AG04450 (cell line): ENCODE measurements at regions not wholly inside any gene's neighbourhood (a gene's known extent, or its start where the extent isn't known, plus 50 kb on each side); places are given as distances from the start of the nearest gene placed in this dataset.

Experiments used
- CTCF ChIA-PET: fragments of 300-600, 350-600 bp; formaldehyde crosslinking; extraction: SDS; loops from one replicate; lab custom pipeline; 2022; ENCODE audit warnings: antibody characterized with exemption, inconsistent platforms; lab: Charles Lee
- POLR2A ChIA-PET: fragments of 350-600 bp; formaldehyde crosslinking; extraction: SDS; loops from one replicate; lab custom pipeline; 2021; ENCODE audit warnings: antibody characterized with exemption, inconsistent platforms; lab: Yijun Ruan, JAX
- DNase-seq: peaks from one replicate; pipeline ENCODE4 v3.0.0-alpha.2; 2011; ENCODE audit warnings: low read depth, low spot score
- H3K27ac ChIP-seq: one replicate; pipeline ENCODE4 v1.5.1; 2012; ENCODE audit warnings: low read depth, low read length, control low read depth
- H3K27me3 ChIP-seq: one replicate; pipeline ENCODE4 v1.6.0; 2012; ENCODE audit warnings: low read length; ENCODE audit not compliant: control insufficient read depth, insufficient read depth
- H3K4me3 ChIP-seq: 2 replicates; pipeline ENCODE4 v1.5.1; 2011; ENCODE audit warnings: mild to moderate bottlenecking, low read depth, low read length, control low read depth
- H3K9me3 ChIP-seq: 2 replicates; pipeline ENCODE4 v1.5.1; 2012; ENCODE audit warnings: low read length; ENCODE audit not compliant: control insufficient read depth, insufficient read depth
- CTCF ChIP-seq: IDR thresholded peaks from 2 replicates; pipeline ENCODE4 v1.5.1; 2011; ENCODE audit warnings: low read depth, low read length, control low read depth, inconsistent platforms

GRCh38 chrX:10930151-10930550, 181.0 kb upstream of the HCCS start:
- H3K27ac ChIP-seq = no peak overlapping the region
- H3K27me3 ChIP-seq = no peaks in the 10 kb centered on the region
- POLR2A ChIA-PET = no interaction called here
- DNase-seq = no peak
- TF ChIP-seq CTCF = no peak
- H3K9me3 ChIP-seq = no peaks in the 10 kb centered on the region
- CTCF ChIA-PET = no interaction called here
- H3K4me3 ChIP-seq = no peak overlapping the region

- CTCF ChIA-PET = no interaction called here
- Histone ChIP-seq H3K27me3 (no peaks in the 10 kb centered on the region), H3K27ac (no peak overlapping the region), H3K4me3 (no peak overlapping the region), H3K9me3 (no peaks in the 10 kb centered on the region)
- no peak for DNase-seq
- POLR2A ChIA-PET = no interaction called here
- TF ChIP-seq CTCF = no peak
These were observed 179.2 kb upstream of the HCCS start for GRCh38 chrX:10931976-10932375.

DNA sequence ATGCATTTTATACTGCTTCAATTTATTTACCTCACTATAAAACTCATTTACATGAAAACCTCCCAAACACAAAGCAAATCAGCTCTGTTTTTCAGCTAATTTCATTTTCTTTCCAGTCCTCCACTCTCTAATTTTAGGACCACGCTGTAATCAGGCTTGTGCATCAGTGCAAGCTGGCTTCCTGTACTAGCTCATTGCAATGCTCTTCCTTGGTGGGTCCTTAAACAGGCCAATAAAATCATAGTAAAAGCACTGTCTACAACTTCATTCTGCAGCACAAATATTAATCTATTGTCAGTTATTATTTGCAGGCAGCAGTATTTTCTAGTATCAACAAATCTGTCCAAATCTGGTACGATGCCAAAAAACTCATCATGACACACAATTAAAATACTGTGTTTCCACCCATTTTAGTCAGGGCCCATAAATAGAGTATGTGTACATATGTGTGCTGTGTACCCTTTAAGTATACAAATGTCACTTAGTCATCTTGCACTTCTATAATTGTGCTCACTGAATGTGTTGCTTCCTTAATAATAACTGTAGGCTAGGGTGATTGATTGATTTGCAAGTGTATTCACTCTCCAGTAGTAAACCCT, 178.2 kb upstream of the HCCS start:
- no peaks in the 10 kb centered on the region for H3K27me3 ChIP-seq
- CTCF ChIA-PET = no interaction called here

GRCh38 chrX:10935501-10935900, 175.6 kb upstream of the HCCS start:
- POLR2A ChIA-PET = no interaction called here
- Histone ChIP-seq H3K27me3 (no peaks in the 10 kb centered on the region), H3K9me3 (no peaks in the 10 kb centered on the region), H3K27ac (no peak overlapping the region), H3K4me3 (no peak overlapping the region)
- no peak for DNase-seq
- no peak for TF ChIP-seq CTCF
- CTCF ChIA-PET = no interaction called here

More for the DNA sequence above, 178.2 kb upstream of the HCCS start:
- DNase-seq = no peak
- no peak for TF ChIP-seq CTCF
- POLR2A ChIA-PET = no interaction called here
- H3K27ac ChIP-seq = no peak overlapping the region
- H3K9me3 ChIP-seq = no peaks in the 10 kb centered on the region
- H3K4me3 ChIP-seq = no peak overlapping the region

GRCh38 chrX:10936976-10937375, 174.2 kb upstream of the HCCS start:
- Histone ChIP-seq H3K27me3 (no peaks in the 10 kb centered on the region), H3K9me3 (no peaks in the 10 kb centered on the region), H3K27ac (no peak overlapping the region), H3K4me3 (no peak overlapping the region)
- ChIA-PET POLR2A (no interaction called here), CTCF (no interaction called here)
- no peak for TF ChIP-seq CTCF
- DNase-seq = no peak
